Activated CD4-positive, alpha-beta memory T cell treated with anti-CD3 and anti-CD28 coated beads, Interleukin-2, amount 10 ng/mL, durations not matched to agents 7 days and 5 days (primary cell): ENCODE measurements at regions not wholly inside any gene's neighbourhood (a gene's known extent, or its start where the extent isn't known, plus 50 kb on each side); places are given as distances from the start of the nearest gene placed in this dataset.
"Not testable (repeated sequence)": the region's sequence is repeated elsewhere in the genome, so short reads cannot be mapped to it uniquely, and the experiment has no call there.

Experiments
- CTCF ChIA-PET: fragments of 350-600 bp; sonication (Branson Sonifier 250); formaldehyde crosslinking; loops from one replicate; lab custom pipeline; 2021; ENCODE audit warnings: antibody characterized with exemption, inconsistent platforms; lab: Charles Lee
- POLR2A ChIA-PET: fragments of 350-600 bp; sonication (Branson Sonifier 250); formaldehyde crosslinking; loops from one replicate; lab custom pipeline; 2021; ENCODE audit warnings: antibody characterized with exemption; lab: Charles Lee
- DNase-seq: peaks from one replicate; pipeline ENCODE4 v3.0.0-alpha.2; 2020
- H3K27ac Mint-ChIP-seq: one replicate; pipeline ENCODE4 v1.8.0; 2021; ENCODE audit warnings: mild to moderate bottlenecking, mixed read lengths
- H3K27me3 Mint-ChIP-seq: one replicate; pipeline ENCODE4 v1.8.0; 2021; ENCODE audit warnings: mixed read lengths
- H3K36me3 Mint-ChIP-seq: one replicate; pipeline ENCODE4 v1.8.0; 2021; ENCODE audit warnings: low read depth, mixed read lengths
- H3K4me1 Mint-ChIP-seq: one replicate; pipeline ENCODE4 v1.8.0; 2021; ENCODE audit warnings: mixed read lengths
- H3K4me3 Mint-ChIP-seq: one replicate; pipeline ENCODE4 v1.8.0; 2021; ENCODE audit warnings: mild to moderate bottlenecking, mixed read lengths
- H3K9me3 Mint-ChIP-seq: one replicate; pipeline ENCODE4 v1.8.0; 2021; ENCODE audit warnings: mixed read lengths

DNA sequence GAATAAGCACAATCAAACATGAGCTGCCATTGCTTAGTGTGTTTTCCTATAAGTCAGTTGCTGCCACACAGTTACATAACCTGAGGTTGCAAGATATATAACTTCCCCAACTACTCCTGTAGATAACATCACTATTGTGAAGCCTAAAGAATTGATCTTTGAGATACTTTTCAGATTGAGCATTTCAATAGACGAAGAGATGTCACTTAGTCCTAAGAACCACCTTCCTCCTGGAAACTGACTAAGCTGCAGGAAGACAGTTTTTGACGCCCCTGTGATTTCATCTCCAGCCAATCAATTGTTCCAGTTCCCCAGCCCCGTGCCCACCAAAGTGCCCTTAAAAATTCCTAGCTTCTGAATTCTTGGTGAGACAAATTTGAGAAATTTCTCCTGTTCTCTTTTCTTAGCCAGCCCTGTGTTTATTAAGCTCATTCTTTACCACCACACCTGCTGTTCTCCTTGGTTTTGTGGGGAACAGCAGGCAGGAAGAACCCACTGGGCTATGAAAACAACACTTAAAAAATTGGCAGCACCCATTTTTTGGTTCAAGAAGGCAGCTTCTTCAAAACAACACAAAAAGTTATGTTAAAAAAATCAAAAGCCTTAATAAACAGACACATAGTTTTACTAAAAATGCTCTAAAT, 317.1 kb upstream of the PABPC4L start:
- Mint-ChIP-seq H3K9me3 (no peaks in the 10 kb centered on the region), H3K36me3 (no peaks in the 10 kb centered on the region), H3K4me3 (no peak overlapping the region), H3K27ac (no peak overlapping the region), H3K4me1 (no peaks in the 10 kb centered on the region), H3K27me3 (no peaks in the 10 kb centered on the region)
- ChIA-PET CTCF (no interaction called here), POLR2A (no interaction called here)
- no peak for DNase-seq

DNA sequence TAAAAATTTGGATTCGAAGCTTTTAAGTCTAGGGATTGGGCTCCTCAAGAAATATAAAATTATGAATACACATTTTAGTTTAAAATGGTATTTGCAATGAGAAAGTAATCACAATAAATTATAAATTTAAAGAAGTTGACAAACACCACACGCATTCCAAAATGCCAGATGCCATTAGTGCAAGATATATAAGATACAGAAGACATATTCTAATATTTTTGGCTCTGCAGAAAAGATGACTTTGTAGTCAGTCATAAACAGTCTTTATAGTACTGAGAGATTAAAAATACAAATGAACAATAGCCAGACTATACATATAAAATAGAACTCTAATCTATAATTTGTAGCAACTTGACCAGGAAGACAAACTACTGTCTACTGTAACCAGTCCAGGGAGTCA, 309.0 kb upstream of the PABPC4L start:
- ChIA-PET CTCF (no interaction called here), POLR2A (no interaction called here)
- H3K27me3 Mint-ChIP-seq: no peaks in the 10 kb centered on the region
- H3K27ac Mint-ChIP-seq: no peak overlapping the region
- H3K4me3 Mint-ChIP-seq: no peak overlapping the region
- DNase-seq: no peak
- no peaks in the 10 kb centered on the region for H3K4me1 Mint-ChIP-seq
- no peaks in the 10 kb centered on the region for H3K36me3 Mint-ChIP-seq
- no peaks in the 10 kb centered on the region for H3K9me3 Mint-ChIP-seq

DNA sequence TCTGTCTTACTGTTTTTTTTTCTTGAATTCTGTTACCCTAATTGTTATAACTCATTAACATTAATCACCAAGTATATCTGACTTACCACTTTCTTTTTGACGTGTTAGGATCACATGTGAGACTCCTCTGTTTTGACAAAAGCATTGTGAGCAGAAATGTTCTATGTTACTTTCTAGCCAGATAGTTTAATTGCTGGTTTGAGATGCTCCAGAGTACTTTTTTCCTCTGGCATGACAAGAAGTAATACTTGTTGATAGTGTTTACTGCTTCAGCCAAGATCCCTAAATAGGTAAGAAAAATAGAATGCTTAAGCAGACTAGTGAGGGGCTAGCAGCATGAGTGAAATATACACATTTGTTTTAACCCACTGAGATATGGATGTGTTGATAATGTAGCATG, 303.9 kb upstream of the PABPC4L start:
- H3K4me1 Mint-ChIP-seq: no peaks in the 10 kb centered on the region
- no peak for DNase-seq
- ChIA-PET CTCF (no interaction called here), POLR2A (no interaction called here)
- no peak overlapping the region for H3K27ac Mint-ChIP-seq
- H3K27me3 Mint-ChIP-seq: no peaks in the 10 kb centered on the region
- H3K9me3 Mint-ChIP-seq: no peaks in the 10 kb centered on the region
- H3K36me3 Mint-ChIP-seq: no peaks in the 10 kb centered on the region
- H3K4me3 Mint-ChIP-seq: no peak overlapping the region

DNA sequence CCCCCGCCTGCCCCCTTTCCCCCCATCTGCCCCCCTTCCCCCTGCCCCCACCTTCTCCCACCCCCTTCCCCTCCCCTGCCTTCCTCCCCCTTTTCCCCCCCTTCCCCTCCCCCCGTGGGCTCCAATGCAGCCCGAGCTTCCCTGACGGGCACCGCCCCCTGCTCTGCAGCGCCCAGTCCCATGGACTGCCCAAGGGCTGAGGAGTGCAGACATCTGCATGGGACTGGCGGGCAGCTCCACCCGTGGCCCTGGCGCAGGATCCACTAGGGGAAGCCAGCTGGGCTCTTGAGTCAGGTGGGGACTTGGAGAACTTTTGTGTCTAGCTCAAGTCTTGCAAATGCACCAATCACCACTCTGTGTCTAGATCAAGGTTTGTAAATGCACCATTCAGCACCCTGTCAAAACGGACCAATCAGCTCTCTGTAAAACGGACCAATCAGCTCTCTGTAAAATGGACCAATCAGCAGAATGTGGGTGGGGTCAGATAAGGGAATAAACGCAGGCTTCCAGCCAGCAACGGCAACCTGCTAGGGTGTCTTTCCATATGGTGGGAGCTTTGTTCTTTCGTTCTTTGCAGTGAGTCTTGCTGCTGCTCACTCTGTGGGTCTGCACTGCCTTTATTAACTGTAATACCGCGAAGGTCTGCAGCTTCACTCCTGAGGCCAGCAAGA, 300.5 kb upstream of the PABPC4L start:
- Mint-ChIP-seq H3K4me3 (no peak overlapping the region), H3K27ac (no peak overlapping the region), H3K36me3 (no peaks in the 10 kb centered on the region), H3K4me1 (no peaks in the 10 kb centered on the region), H3K27me3 (no peaks in the 10 kb centered on the region), H3K9me3 (peaks cover 2% of the 10 kb centered on the region)
- DNase-seq: no peak
- POLR2A ChIA-PET: no interaction called here
- CTCF ChIA-PET: no interaction called here

DNA sequence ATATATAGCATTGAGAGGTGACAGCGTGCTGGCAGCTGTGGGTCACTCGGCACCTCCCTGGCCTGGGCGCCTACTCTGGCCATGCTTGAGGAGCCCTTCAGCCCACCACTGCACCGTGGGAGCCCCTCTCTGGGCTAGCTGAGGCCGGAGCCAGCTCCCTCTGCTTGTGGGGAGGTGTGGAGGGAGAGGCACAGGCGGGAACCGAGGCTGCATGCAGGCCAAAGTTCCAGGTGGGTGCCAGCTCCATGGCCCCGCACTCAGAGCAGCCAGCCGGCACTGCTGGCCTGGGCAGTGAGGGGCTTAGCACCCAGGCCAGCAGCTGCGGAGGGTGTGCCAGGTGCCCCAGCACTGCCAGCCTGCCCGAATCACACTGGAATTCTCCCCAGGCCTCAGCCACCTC, 299.9 kb upstream of the PABPC4L start:
- H3K27ac Mint-ChIP-seq, CTCF ChIA-PET, POLR2A ChIA-PET, DNase-seq, H3K9me3 Mint-ChIP-seq, H3K4me3 Mint-ChIP-seq, H3K27me3 Mint-ChIP-seq, H3K4me1 Mint-ChIP-seq, H3K36me3 Mint-ChIP-seq: not testable (repeated sequence)

DNA sequence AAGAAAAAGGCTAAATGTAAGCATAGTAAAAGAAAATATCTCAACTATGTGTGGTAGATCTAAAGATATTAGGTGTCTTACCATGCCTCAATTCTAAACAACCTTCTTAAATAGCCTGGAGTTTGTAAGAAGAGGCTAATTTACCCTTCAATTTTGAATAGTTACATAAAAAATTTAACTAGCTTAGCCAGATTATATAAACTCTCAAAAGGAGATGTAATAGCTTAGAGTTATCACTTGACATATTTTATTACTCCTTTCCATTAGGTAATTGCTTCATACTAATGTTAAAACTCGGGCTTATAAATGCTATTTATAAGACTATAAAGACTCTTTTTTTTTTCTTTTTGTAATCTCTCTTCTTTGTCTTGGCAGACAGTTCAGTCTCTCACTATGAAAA, 297.5 kb upstream of the PABPC4L start:
- CTCF ChIA-PET: no interaction called here
- no peak overlapping the region for H3K27ac Mint-ChIP-seq
- POLR2A ChIA-PET: no interaction called here

DNA sequence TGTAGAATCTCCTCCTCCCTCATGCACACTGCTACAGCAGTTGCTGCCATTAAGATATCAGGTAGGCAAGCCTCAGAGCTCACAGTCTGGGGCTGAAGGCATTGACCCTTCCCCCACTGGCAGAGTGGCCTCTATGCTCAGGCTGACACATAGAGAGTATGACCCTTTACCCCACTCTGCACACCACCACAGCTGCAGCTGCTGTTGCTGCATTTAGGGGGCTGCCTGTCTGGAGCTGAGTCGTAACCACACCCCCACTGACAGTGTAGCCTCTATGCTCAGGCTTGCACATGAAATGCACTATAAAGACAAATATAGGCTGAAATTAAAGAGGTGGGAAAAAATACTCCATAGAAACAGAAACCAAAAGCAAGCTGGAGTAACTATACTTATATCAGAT, 289.3 kb upstream of the PABPC4L start:
- Mint-ChIP-seq H3K27ac (no peak overlapping the region), H3K9me3 (peaks cover 11% of the 10 kb centered on the region), H3K4me1 (no peaks in the 10 kb centered on the region), H3K36me3 (no peaks in the 10 kb centered on the region), H3K4me3 (no peak overlapping the region), H3K27me3 (no peaks in the 10 kb centered on the region)
- no peak for DNase-seq
- CTCF ChIA-PET: no interaction called here
- POLR2A ChIA-PET: no interaction called here

More for the DNA sequence above, 297.5 kb upstream of the PABPC4L start:
- no peak for DNase-seq
- H3K9me3 Mint-ChIP-seq: peaks cover 2% of the 10 kb centered on the region
- H3K36me3 Mint-ChIP-seq: no peaks in the 10 kb centered on the region
- H3K27me3 Mint-ChIP-seq: no peaks in the 10 kb centered on the region
- no peak overlapping the region for H3K4me3 Mint-ChIP-seq
- no peaks in the 10 kb centered on the region for H3K4me1 Mint-ChIP-seq

DNA sequence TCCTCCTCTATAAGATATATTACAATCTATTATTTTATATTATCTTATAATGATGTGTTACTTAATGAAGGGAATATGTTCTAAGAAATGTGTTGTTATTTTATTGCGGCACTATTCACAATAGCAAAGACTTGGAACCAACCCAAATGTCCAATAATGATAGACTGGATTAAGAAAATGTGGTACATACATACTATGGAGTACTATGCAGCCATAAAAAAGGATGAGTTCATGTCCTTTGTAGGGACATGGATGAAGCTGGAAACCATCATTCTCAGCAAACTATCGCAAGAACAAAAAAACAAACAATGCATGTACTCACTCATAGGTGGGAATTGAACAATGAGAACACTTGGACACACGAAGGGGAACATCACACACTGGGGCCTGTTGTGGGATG, 281.9 kb upstream of the PABPC4L start:
- H3K27me3 Mint-ChIP-seq, CTCF ChIA-PET, POLR2A ChIA-PET, H3K36me3 Mint-ChIP-seq, H3K4me3 Mint-ChIP-seq, H3K4me1 Mint-ChIP-seq, H3K9me3 Mint-ChIP-seq, H3K27ac Mint-ChIP-seq, DNase-seq: not testable (repeated sequence)

DNA sequence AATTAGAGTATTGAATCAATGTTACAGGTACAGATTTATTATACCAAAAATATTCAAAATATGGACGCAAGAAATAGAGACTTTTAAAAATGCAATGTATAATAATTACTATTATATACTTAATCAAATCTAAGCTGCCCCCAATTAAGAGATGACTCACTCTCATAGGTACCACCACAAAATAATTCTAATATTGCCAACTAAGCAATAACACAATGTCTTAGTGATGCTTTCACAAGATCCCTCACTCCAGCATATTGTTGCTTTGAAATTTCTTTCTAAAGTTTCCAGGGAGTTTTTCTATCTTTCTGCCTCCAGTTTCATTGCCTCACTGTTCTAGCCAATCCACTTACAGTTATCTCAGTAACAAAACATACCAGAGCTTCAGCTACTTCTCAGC, 270.0 kb upstream of the PABPC4L start:
- H3K27ac Mint-ChIP-seq: no peak overlapping the region
- H3K4me3 Mint-ChIP-seq: no peak overlapping the region
- H3K36me3 Mint-ChIP-seq: no peaks in the 10 kb centered on the region
- no peaks in the 10 kb centered on the region for H3K27me3 Mint-ChIP-seq
- POLR2A ChIA-PET: no interaction called here
- H3K9me3 Mint-ChIP-seq: peaks cover 2% of the 10 kb centered on the region
- no peak for DNase-seq
- CTCF ChIA-PET: no interaction called here
- H3K4me1 Mint-ChIP-seq: no peaks in the 10 kb centered on the region

DNA sequence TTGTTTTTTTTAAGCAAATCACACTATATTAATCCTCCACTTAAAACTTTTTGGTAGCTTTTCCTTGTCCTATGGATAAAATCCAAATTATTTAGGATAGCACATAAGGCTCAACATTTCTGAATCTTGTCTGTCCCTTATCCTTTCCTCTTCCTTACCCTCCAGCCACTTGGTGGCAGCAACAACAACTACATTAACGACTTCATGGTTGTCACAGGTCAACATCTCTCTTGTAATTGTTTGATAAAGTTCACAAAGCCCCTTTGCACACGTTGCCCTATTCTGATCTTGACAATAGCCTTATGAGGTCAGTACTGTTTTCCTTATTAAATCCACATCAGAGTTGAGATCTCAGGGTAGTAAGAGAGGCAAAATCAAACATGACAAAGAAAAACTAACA, 269.0 kb upstream of the PABPC4L start:
- Mint-ChIP-seq H3K36me3 (no peaks in the 10 kb centered on the region), H3K27ac (no peak overlapping the region), H3K4me1 (no peaks in the 10 kb centered on the region), H3K27me3 (no peaks in the 10 kb centered on the region), H3K4me3 (no peak overlapping the region), H3K9me3 (peaks cover 2% of the 10 kb centered on the region)
- ChIA-PET POLR2A (no interaction called here), CTCF (no interaction called here)
- no peak for DNase-seq

DNA sequence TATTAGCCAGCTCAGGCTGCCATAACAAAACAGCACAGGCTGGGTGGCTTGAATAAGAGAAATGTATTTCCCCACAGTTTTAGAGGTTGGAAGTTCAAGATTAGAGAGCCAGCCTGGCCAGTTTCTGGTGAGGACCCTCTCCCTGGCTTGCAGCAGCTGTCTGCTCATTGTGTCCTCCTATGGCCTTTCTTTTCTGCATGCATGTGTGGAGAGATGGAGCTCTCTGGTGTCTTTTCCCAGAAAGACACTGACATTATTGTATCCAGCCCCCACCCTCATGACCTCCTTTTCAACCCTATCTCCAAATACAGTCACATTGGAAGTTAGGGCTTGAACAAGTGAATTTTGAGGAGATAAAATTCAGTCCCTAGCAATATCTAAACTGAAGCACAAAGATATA, 263.8 kb upstream of the PABPC4L start:
- Mint-ChIP-seq H3K9me3 (no peaks in the 10 kb centered on the region), H3K27ac (no peak overlapping the region), H3K36me3 (no peaks in the 10 kb centered on the region), H3K4me1 (no peaks in the 10 kb centered on the region), H3K4me3 (no peak overlapping the region), H3K27me3 (no peaks in the 10 kb centered on the region)
- DNase-seq: no peak
- POLR2A ChIA-PET: no interaction called here
- CTCF ChIA-PET: no interaction called here

DNA sequence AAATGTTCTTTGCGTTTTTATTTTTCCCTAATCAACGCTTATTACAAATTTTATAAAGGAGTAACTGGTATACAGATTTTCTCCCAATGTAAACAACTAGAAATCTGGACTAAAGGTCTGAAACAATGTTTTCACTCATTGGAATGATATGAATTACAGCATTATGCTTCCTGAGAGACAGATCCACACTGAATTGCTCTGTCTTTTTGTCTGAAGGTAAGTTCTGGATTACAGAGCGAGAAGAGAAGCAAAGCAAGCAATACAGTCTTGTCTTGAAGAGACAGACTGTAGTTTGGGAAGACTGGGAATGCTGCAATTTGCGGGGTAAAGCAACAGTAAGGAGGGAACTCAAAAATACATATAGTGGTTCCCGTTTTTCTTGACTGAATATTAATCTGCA, 262.2 kb upstream of the PABPC4L start:
- H3K36me3 Mint-ChIP-seq: no peaks in the 10 kb centered on the region
- H3K27ac Mint-ChIP-seq: no peak overlapping the region
- no peak overlapping the region for H3K4me3 Mint-ChIP-seq
- H3K9me3 Mint-ChIP-seq: no peaks in the 10 kb centered on the region
- no peaks in the 10 kb centered on the region for H3K4me1 Mint-ChIP-seq
- no peaks in the 10 kb centered on the region for H3K27me3 Mint-ChIP-seq
- ChIA-PET POLR2A (no interaction called here), CTCF (no interaction called here)
- no peak for DNase-seq

DNA sequence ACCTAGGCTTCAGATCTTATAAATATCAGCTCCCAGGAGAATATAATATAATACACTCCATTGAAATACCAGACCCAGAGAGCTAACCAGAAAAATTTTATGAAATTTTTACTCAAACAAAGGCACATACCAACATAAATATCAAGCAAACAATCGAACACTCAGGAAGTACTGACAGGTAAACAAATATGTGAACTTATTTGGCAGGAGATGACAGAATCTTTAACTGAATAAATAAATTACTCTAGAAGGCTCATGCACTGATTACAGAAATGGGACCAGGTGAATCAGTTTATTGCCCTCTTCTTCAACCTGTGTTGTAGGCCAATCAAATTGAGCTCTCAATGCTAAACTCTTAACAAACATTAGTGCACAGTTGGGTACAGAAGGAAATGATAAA, 225.2 kb upstream of the PABPC4L start:
- no peaks in the 10 kb centered on the region for H3K36me3 Mint-ChIP-seq
- CTCF ChIA-PET: no interaction called here

DNA sequence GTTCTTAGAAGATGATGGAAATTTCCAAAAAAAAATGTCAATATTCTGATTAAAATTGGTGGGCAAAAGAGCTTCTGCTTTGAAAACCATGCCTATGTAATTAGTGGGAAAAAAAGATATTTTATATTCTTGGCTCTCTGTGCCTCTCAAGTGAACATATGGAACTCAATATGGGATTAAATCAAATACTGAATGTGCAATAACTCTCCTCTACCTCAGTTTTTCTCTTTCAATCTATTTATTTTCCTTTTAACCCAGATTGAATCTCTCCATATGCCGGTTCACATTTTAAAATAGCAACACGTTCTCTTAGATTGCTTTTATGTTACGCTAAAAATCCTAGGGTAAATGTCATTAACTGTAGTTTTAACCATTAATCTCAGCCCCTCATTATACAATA, 224.2 kb upstream of the PABPC4L start:
- H3K27me3 Mint-ChIP-seq: no peaks in the 10 kb centered on the region
- H3K27ac Mint-ChIP-seq: no peak overlapping the region
- no peak overlapping the region for H3K4me3 Mint-ChIP-seq
- ChIA-PET POLR2A (no interaction called here), CTCF (no interaction called here)
- H3K9me3 Mint-ChIP-seq: no peaks in the 10 kb centered on the region
- DNase-seq: no peak
- H3K36me3 Mint-ChIP-seq: no peaks in the 10 kb centered on the region
- H3K4me1 Mint-ChIP-seq: no peaks in the 10 kb centered on the region

More for the DNA sequence above, 225.2 kb upstream of the PABPC4L start:
- POLR2A ChIA-PET: no interaction called here
- Mint-ChIP-seq H3K27ac (no peak overlapping the region), H3K4me1 (no peaks in the 10 kb centered on the region), H3K9me3 (no peaks in the 10 kb centered on the region), H3K4me3 (no peak overlapping the region), H3K27me3 (no peaks in the 10 kb centered on the region)
- no peak for DNase-seq
